GM19372 (cell line): ENCODE measurements at regions not wholly inside any gene's neighbourhood (a gene's known extent, or its start where the extent isn't known, plus 50 kb on each side); places are given as distances from the start of the nearest gene placed in this dataset.
"Not testable (repeated sequence)": the region's sequence is repeated elsewhere in the genome, so short reads cannot be mapped to it uniquely, and the experiment has no call there.

ENCODE experiments used
- ATAC-seq: cut with Tn5 transposase; IDR thresholded peaks from one replicate; pipeline ENCODE4 v1.9.1; 2021; ENCODE audit warnings: mild to moderate bottlenecking, low read depth, moderate library complexity; ENCODE audit not compliant: unreplicated experiment

DNA sequence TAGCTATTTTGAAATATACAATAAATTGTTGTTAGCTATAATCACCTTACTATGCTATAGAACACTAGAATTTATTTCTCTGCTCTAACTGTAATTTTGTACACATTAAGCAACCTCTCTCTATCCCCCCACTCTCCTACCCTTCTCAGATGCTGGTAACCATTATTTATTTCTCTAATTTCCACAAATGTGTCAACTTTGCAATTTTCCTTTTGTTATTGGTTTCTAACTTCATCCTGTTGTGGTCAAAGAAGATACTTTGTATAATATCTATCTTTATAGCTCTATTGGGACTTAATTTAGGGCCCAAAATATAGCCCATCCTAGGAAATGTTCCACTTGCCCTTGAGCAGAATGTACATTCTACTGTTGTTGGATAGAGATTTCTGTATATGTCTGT is 229.3 kb downstream of the SATB1 start:
- no peak for ATAC-seq

DNA sequence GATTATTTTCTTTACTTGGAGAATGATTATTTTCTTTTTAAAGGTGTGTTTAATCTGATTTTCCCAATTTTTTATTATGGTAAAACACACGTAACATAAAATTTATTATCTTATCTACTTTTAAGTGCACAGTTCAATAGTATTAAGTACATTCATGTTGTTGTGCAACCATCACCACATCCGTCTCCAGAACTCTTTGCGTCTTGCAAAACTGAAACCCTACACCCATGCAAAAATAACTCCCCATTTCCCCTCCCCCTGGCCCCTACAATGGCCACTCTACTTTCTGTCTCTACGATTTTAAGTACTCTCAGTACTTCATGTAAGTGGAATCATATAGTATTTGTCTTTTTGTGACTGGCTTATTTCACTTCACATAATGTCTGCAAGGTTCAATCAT is 230.7 kb downstream of the SATB1 start:
- ATAC-seq, result no peak

- no peak for ATAC-seq
These were observed 234.5 kb downstream of the SATB1 start for GRCh38 chr3:18190646-18191045.

GRCh38 chr3:18189282-18190050 is 235.7 kb downstream of the SATB1 start:
- no peak for ATAC-seq

GRCh38 chr3:18188491-18188890 is 236.6 kb downstream of the SATB1 start:
- no peak for ATAC-seq

GRCh38 chr3:18185624-18186023 is 239.5 kb downstream of the SATB1 start:
- ATAC-seq, result no peak

- ATAC-seq, result not testable (repeated sequence)
These were observed 242.2 kb downstream of the SATB1 start for GRCh38 chr3:18182923-18183322.

- no peak for ATAC-seq
These were observed 245.6 kb downstream of the SATB1 start for GRCh38 chr3:18179521-18179920.

- ATAC-seq, result no peak
These were observed 247.9 kb downstream of the SATB1 start for GRCh38 chr3:18177271-18177670.

DNA sequence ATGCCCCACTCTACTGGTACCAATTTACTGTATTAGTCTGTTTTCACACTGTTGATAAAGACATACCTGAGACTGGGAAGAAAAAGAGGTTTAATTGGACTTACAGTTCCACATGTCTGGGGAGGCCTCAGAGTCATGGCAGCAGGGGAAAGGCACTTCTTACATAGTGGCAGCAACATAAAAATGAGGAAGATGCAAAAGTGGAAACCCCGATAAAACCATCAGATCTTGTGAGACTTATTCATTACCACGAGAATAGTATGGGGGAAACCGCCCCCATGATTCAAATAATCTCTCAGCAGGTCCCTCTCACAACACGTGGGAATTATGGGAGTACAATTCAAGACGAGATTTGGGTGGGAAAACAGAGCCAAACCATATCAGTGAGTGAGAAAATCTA is 251.2 kb downstream of the SATB1 start:
- not testable (repeated sequence) for ATAC-seq

- ATAC-seq, result no peak
These were observed 265.5 kb downstream of the SATB1 start for GRCh38 chr3:18159681-18160080.

DNA sequence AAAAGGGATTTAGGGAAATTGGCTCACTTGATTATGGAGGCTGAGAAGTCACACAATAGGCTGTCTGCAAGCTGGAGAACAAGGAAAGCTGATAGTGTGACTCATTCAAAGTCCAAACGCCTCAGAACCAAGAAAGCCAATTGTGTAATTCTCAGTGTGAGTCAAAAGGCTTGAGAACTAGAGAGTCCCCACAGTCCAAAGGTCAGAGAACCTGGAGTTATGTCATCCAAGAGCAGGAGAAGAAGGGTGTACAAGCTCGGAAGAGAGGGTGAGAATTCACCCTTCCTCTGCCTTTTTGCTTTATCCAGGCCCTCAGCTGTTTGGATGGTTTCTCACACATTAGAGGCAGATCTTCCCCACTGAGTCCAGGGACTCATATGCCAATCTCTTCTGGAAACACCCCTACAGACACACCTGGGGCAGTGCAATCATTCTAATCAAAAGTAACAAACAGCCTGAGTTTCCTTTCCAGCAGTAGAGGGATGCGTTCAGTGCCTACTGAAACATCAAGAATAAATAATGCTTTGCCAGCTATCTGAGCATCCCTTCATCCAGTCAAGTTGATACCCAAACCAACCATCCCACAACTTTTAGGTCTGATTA is 271.5 kb downstream of the SATB1 start:
- no peak for ATAC-seq

DNA sequence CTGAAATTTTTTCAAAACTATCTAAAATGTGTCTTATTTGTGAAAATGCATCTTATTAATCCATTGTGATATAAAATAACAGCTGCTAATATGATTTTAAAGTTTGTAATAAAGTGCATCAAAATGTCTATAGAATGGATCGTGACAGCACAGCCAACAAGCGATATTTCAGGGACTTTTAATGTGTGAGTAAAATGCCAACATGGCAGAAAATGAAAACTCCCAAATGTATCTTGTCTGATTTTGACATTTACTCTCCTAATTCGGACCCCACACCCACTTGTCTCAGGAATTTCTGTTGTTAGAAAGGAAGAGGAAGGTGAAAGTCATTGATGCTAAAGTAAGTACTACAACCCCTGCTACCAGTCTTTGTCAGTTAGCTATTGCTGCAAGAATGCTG is 273.9 kb downstream of the SATB1 start:
- no peak for ATAC-seq

DNA sequence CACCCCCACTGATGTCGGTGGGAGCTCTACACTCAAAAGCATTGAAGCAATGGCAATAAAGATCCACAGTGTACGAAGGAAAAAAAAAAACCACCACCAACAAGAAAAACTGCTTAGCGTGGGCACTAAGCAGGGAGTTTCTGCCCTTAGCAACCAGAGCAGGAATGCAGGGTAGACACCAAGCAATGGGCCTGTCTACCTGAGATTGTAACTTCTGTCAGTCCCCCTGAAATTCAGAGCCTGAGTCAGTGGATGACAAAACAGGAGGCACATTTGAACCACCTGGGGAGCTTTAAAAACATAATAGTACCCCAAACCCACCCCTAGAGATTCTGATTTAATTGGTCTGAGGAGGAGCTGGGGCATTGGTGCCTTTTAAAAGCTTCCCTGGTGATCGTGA is 275.2 kb downstream of the SATB1 start:
- no peak for ATAC-seq

GRCh38 chr3:18149386-18149785 is 275.8 kb downstream of the SATB1 start:
- ATAC-seq, result no peak

GRCh38 chr3:18144571-18144970 is 280.6 kb downstream of the SATB1 start:
- no peak for ATAC-seq

GRCh38 chr3:18143258-18143780 is 281.8 kb downstream of the SATB1 start:
- ATAC-seq, result no peak

- ATAC-seq, result no peak
These were observed 287.2 kb downstream of the SATB1 start for GRCh38 chr3:18137958-18138357.

GRCh38 chr3:18135060-18135814 is 289.9 kb downstream of the SATB1 start:
- ATAC-seq, result no peak

- ATAC-seq, result no peak
These were observed 290.6 kb downstream of the SATB1 start for GRCh38 chr3:18134386-18135059.

- no peak for ATAC-seq
These were observed 292.1 kb downstream of the SATB1 start for GRCh38 chr3:18132991-18133390.
